ENCODE measurements at regions not wholly inside any gene's neighbourhood (a gene's known extent, or its start where the extent isn't known, plus 50 kb on each side); places are given as distances from the start of the nearest gene placed in this dataset.

- TF ChIP-seq CTCF (conservative IDR thresholded peaks at IDR 0.05; ENCODE audit: low read depth, low read length): no peak
- no peak for TF ChIP-seq EZH2 (IDR thresholded peaks at IDR 0.05; ENCODE audit: borderline replicate concordance, low read depth, low read length, poor library complexity, severe bottlenecking)
Measured at GRCh38 chr2:198211706-198212105, 407.3 kb downstream of the PLCL1 start.

All from A673 (cell line).